ENCODE measurements at regions not wholly inside any gene's neighbourhood (a gene's known extent, or its start where the extent isn't known, plus 50 kb on each side); places are given as distances from the start of the nearest gene placed in this dataset.

DNA sequence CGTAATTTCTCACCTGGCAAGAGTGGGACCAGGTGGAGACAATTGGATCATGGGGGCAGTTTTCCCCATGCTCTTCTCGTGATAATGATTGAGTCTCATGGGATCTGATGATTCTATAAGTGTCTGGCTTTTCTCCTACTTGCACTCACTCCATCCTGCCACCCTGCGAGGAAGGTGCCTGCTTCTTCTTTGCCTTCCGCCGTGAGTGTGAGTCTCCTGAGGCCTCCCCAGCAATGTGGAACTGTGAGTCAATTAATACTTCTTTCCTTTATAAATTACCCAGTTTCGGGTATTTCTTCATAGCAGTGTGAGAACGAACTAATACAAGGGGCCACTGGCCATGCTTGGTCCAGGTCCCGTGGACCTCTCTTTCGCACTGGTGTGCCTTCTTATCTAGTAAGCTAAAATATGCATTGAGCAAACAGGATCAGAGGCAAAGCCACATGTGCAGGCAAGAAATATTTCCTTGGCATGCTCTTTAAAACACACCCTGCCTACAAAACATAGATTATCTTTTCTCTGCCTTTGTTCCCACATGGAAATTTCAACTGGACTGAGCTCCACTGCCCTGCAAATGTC is 821.1 kb downstream of the TRIB2 start:
- ChIA-PET CTCF (no interaction called here), POLR2A (no interaction called here)
- Histone ChIP-seq H3K27me3 (replicated peaks in 2 of 5; ENCODE audit: control insufficient read depth in 4 of 5, insufficient read depth in 5 of 5, low read length in 4 of 5) (no peaks in the 10 kb centered on the region), H3K27ac (ENCODE audit: insufficient read depth in 1 of 2, low read depth in 1 of 2, low read length in 2 of 2, poor library complexity in 1 of 2, severe bottlenecking in 2 of 2) (no peak overlapping the region), H3K36me3 (ENCODE audit: control insufficient read depth in 4 of 4, insufficient read depth in 4 of 4, low read length in 3 of 4) (no peaks in the 10 kb centered on the region), H3K4me3 (ENCODE audit: control insufficient read depth in 1 of 7, extremely low read depth in 1 of 7, insufficient read depth in 4 of 7, low read depth in 2 of 7, low read length in 6 of 7) (no peak overlapping the region), H3K9me3 (ENCODE audit: control extremely low read depth in 1 of 5, control insufficient read depth in 4 of 5, insufficient read depth in 2 of 5, low read depth in 1 of 5, low read length in 4 of 5) (no peaks in the 10 kb centered on the region), H3K4me1 (ENCODE audit: control extremely low read depth in 1 of 4, control insufficient read depth in 4 of 4, insufficient read depth in 4 of 4, low read length in 3 of 4) (no peaks in the 10 kb centered on the region)
- 92% methylated on average over 4 of the region's 9 CpGs for WGBS (ENCODE audit: insufficient coverage)
- DNase-seq = no peak

GRCh38 chr2:13539296-13539695 is 822.6 kb downstream of the TRIB2 start:
- ChIA-PET CTCF (no interaction called here), POLR2A (no interaction called here)
- no peak overlapping the region for H3K27ac ChIP-seq (ENCODE audit: insufficient read depth in 1 of 2, low read depth in 1 of 2, low read length in 2 of 2, poor library complexity in 1 of 2, severe bottlenecking in 2 of 2)
- DNase-seq = no peak
- no peaks in the 10 kb centered on the region for H3K36me3 ChIP-seq (ENCODE audit: control insufficient read depth in 4 of 4, insufficient read depth in 4 of 4, low read length in 3 of 4)
- WGBS (ENCODE audit: insufficient coverage) = 80% methylated on average over 1 of the region's 2 CpGs
- no peaks in the 10 kb centered on the region for H3K27me3 ChIP-seq (replicated peaks in 2 of 5; ENCODE audit: control insufficient read depth in 4 of 5, insufficient read depth in 5 of 5, low read length in 4 of 5)
- H3K4me1 ChIP-seq (ENCODE audit: control extremely low read depth in 1 of 4, control insufficient read depth in 4 of 4, insufficient read depth in 4 of 4, low read length in 3 of 4) = no peaks in the 10 kb centered on the region
- no peak overlapping the region for H3K4me3 ChIP-seq (ENCODE audit: control insufficient read depth in 1 of 7, extremely low read depth in 1 of 7, insufficient read depth in 4 of 7, low read depth in 2 of 7, low read length in 6 of 7)
- no peaks in the 10 kb centered on the region for H3K9me3 ChIP-seq (ENCODE audit: control extremely low read depth in 1 of 5, control insufficient read depth in 4 of 5, insufficient read depth in 2 of 5, low read depth in 1 of 5, low read length in 4 of 5)

GRCh38 chr2:13542061-13542460 is 825.3 kb downstream of the TRIB2 start:
- no peaks in the 10 kb centered on the region for H3K36me3 ChIP-seq (ENCODE audit: control insufficient read depth in 4 of 4, insufficient read depth in 4 of 4, low read length in 3 of 4)
- no peak overlapping the region for H3K27ac ChIP-seq (ENCODE audit: insufficient read depth in 1 of 2, low read depth in 1 of 2, low read length in 2 of 2, poor library complexity in 1 of 2, severe bottlenecking in 2 of 2)
- WGBS (ENCODE audit: insufficient coverage) = 82% methylated on average over 5 of the region's 6 CpGs
- ChIA-PET CTCF (no interaction called here), POLR2A (no interaction called here)
- DNase-seq = no peak
- no peaks in the 10 kb centered on the region for H3K27me3 ChIP-seq (replicated peaks in 2 of 5; ENCODE audit: control insufficient read depth in 4 of 5, insufficient read depth in 5 of 5, low read length in 4 of 5)
- H3K4me3 ChIP-seq (ENCODE audit: control insufficient read depth in 1 of 7, extremely low read depth in 1 of 7, insufficient read depth in 4 of 7, low read depth in 2 of 7, low read length in 6 of 7) = no peak overlapping the region
- no peaks in the 10 kb centered on the region for H3K9me3 ChIP-seq (ENCODE audit: control extremely low read depth in 1 of 5, control insufficient read depth in 4 of 5, insufficient read depth in 2 of 5, low read depth in 1 of 5, low read length in 4 of 5)
- H3K4me1 ChIP-seq (ENCODE audit: control extremely low read depth in 1 of 4, control insufficient read depth in 4 of 4, insufficient read depth in 4 of 4, low read length in 3 of 4) = no peaks in the 10 kb centered on the region

- POLR2A ChIA-PET = no interaction called here
- H3K9me3 ChIP-seq (ENCODE audit: control extremely low read depth in 1 of 5, control insufficient read depth in 4 of 5, insufficient read depth in 2 of 5, low read depth in 1 of 5, low read length in 4 of 5) = no peaks in the 10 kb centered on the region
- 92% methylated on average over 5 of the region's 5 CpGs for WGBS (ENCODE audit: insufficient coverage)
- no peaks in the 10 kb centered on the region for H3K27me3 ChIP-seq (replicated peaks in 2 of 5; ENCODE audit: control insufficient read depth in 4 of 5, insufficient read depth in 5 of 5, low read length in 4 of 5)
- H3K4me1 ChIP-seq (ENCODE audit: control extremely low read depth in 1 of 4, control insufficient read depth in 4 of 4, insufficient read depth in 4 of 4, low read length in 3 of 4) = no peaks in the 10 kb centered on the region
- H3K27ac ChIP-seq (ENCODE audit: insufficient read depth in 1 of 2, low read depth in 1 of 2, low read length in 2 of 2, poor library complexity in 1 of 2, severe bottlenecking in 2 of 2) = no peak overlapping the region
- CTCF ChIA-PET = no interaction called here
- no peak for DNase-seq
- no peaks in the 10 kb centered on the region for H3K36me3 ChIP-seq (ENCODE audit: control insufficient read depth in 4 of 4, insufficient read depth in 4 of 4, low read length in 3 of 4)
- H3K4me3 ChIP-seq (ENCODE audit: control insufficient read depth in 1 of 7, extremely low read depth in 1 of 7, insufficient read depth in 4 of 7, low read depth in 2 of 7, low read length in 6 of 7) = no peak overlapping the region
Measured at GRCh38 chr2:13542642-13543041, 825.9 kb downstream of the TRIB2 start.

DNA sequence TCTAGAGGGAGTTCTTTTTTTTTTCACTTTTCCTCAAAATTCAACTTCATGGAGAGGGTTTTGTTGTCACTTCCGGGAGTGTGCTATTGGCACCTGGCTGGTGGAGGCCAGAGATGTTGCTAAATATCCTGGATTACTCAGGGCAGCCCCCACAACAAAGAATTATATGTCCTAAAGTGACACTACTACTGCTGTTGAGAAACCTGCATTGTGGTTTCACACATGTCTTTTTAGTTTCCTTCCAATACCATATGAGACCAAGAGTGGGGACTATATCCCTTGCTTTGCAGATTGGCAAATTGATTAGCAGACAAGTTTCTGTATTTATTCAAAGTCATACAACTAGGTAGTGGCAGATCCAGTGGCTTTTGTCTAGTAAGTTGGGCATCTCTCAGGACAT is 826.8 kb downstream of the TRIB2 start:
- POLR2A ChIA-PET = no interaction called here
- no peak overlapping the region for H3K4me3 ChIP-seq (ENCODE audit: control insufficient read depth in 1 of 7, extremely low read depth in 1 of 7, insufficient read depth in 4 of 7, low read depth in 2 of 7, low read length in 6 of 7)
- no peaks in the 10 kb centered on the region for H3K36me3 ChIP-seq (ENCODE audit: control insufficient read depth in 4 of 4, insufficient read depth in 4 of 4, low read length in 3 of 4)
- WGBS (ENCODE audit: insufficient coverage) = 88% methylated on average over 1 of the region's 1 CpG
- no peaks in the 10 kb centered on the region for H3K9me3 ChIP-seq (ENCODE audit: control extremely low read depth in 1 of 5, control insufficient read depth in 4 of 5, insufficient read depth in 2 of 5, low read depth in 1 of 5, low read length in 4 of 5)
- no peak for DNase-seq
- CTCF ChIA-PET = no interaction called here
- no peak overlapping the region for H3K27ac ChIP-seq (ENCODE audit: insufficient read depth in 1 of 2, low read depth in 1 of 2, low read length in 2 of 2, poor library complexity in 1 of 2, severe bottlenecking in 2 of 2)
- H3K4me1 ChIP-seq (ENCODE audit: control extremely low read depth in 1 of 4, control insufficient read depth in 4 of 4, insufficient read depth in 4 of 4, low read length in 3 of 4) = no peaks in the 10 kb centered on the region
- no peaks in the 10 kb centered on the region for H3K27me3 ChIP-seq (replicated peaks in 2 of 5; ENCODE audit: control insufficient read depth in 4 of 5, insufficient read depth in 5 of 5, low read length in 4 of 5)

DNA sequence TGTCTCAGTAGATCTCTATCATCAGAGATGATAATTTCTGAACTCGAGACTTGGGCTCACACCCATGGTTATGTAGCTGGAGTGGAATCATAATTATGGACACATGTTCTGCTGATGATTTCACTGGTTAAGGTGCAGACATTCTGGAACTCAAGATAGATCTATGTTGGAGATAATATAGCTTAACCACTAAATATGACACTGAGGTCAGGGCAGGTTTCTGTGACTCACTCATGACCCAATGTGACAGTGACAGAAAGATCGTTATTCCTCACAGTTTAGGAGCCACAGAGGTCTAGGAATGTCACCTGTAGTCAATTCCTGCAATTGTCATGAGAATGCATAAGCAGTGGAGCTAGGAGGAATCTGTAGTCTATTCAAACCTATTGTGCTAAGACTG is 828.6 kb downstream of the TRIB2 start:
- H3K4me1 ChIP-seq (ENCODE audit: control extremely low read depth in 1 of 4, control insufficient read depth in 4 of 4, insufficient read depth in 4 of 4, low read length in 3 of 4) = no peaks in the 10 kb centered on the region
- H3K4me3 ChIP-seq (ENCODE audit: control insufficient read depth in 1 of 7, extremely low read depth in 1 of 7, insufficient read depth in 4 of 7, low read depth in 2 of 7, low read length in 6 of 7) = no peak overlapping the region
- POLR2A ChIA-PET = no interaction called here
- no peak for DNase-seq
- no peaks in the 10 kb centered on the region for H3K27me3 ChIP-seq (replicated peaks in 2 of 5; ENCODE audit: control insufficient read depth in 4 of 5, insufficient read depth in 5 of 5, low read length in 4 of 5)
- 60% methylated on average over 2 of the region's 2 CpGs for WGBS (ENCODE audit: insufficient coverage)
- H3K9me3 ChIP-seq (ENCODE audit: control extremely low read depth in 1 of 5, control insufficient read depth in 4 of 5, insufficient read depth in 2 of 5, low read depth in 1 of 5, low read length in 4 of 5) = no peaks in the 10 kb centered on the region
- CTCF ChIA-PET = no interaction called here
- H3K27ac ChIP-seq (ENCODE audit: insufficient read depth in 1 of 2, low read depth in 1 of 2, low read length in 2 of 2, poor library complexity in 1 of 2, severe bottlenecking in 2 of 2) = no peak overlapping the region
- H3K36me3 ChIP-seq (ENCODE audit: control insufficient read depth in 4 of 4, insufficient read depth in 4 of 4, low read length in 3 of 4) = no peaks in the 10 kb centered on the region

DNA sequence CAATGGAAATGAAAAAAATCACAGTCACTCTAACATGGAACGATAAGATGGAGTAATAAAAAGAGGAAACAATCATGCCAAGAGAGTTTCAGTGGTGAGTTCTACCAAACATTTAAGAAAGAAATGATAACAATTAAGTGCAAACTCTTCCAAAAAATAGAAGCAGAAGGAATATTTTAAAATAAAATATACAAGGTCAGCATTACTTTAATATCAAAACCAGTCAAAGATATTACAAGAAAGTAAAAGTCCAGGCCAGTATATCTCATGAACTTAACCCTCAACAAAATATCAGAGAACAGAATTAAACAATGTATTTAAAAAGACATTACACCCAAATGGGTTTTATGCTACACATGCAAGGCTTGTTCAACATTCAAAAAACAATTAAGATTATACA is 829.4 kb downstream of the TRIB2 start:
- Histone ChIP-seq H3K4me3 (ENCODE audit: control insufficient read depth in 1 of 7, extremely low read depth in 1 of 7, insufficient read depth in 4 of 7, low read depth in 2 of 7, low read length in 6 of 7) (no peak overlapping the region), H3K9me3 (ENCODE audit: control extremely low read depth in 1 of 5, control insufficient read depth in 4 of 5, insufficient read depth in 2 of 5, low read depth in 1 of 5, low read length in 4 of 5) (no peaks in the 10 kb centered on the region), H3K36me3 (ENCODE audit: control insufficient read depth in 4 of 4, insufficient read depth in 4 of 4, low read length in 3 of 4) (no peaks in the 10 kb centered on the region), H3K27me3 (replicated peaks in 2 of 5; ENCODE audit: control insufficient read depth in 4 of 5, insufficient read depth in 5 of 5, low read length in 4 of 5) (no peaks in the 10 kb centered on the region), H3K4me1 (ENCODE audit: control extremely low read depth in 1 of 4, control insufficient read depth in 4 of 4, insufficient read depth in 4 of 4, low read length in 3 of 4) (no peaks in the 10 kb centered on the region), H3K27ac (ENCODE audit: insufficient read depth in 1 of 2, low read depth in 1 of 2, low read length in 2 of 2, poor library complexity in 1 of 2, severe bottlenecking in 2 of 2) (no peak overlapping the region)
- ChIA-PET POLR2A (no interaction called here), CTCF (no interaction called here)
- no CpG with 5 or more reads among the region's 1 CpG for WGBS (ENCODE audit: insufficient coverage)
- DNase-seq = no peak

Data from common myeloid progenitor, CD34-positive (primary cell).